Endodermal cell (in vitro differentiated cells): ENCODE measurements at regions not wholly inside any gene's neighbourhood (a gene's known extent, or its start where the extent isn't known, plus 50 kb on each side); places are given as distances from the start of the nearest gene placed in this dataset.

Source experiments
- DNase-seq: peaks from one replicate; pipeline ENCODE4 v3.0.0-alpha.2; 2017
- H3K27ac ChIP-seq: 2 replicates; pipeline ENCODE4 v1.5.1; 2013; ENCODE audit warnings: mild to moderate bottlenecking, low read depth, low read length, moderate library complexity
- H3K27me3 ChIP-seq: 2 replicates; pipeline ENCODE4 v1.6.1; 2013; ENCODE audit warnings: mild to moderate bottlenecking, low read length, moderate library complexity; ENCODE audit not compliant: insufficient read depth, control insufficient read depth, poor library complexity, severe bottlenecking
- H3K36me3 ChIP-seq: 2 replicates; pipeline ENCODE4 v1.7.0; 2013; ENCODE audit warnings: mild to moderate bottlenecking, low read length, moderate library complexity; ENCODE audit not compliant: control insufficient read depth, insufficient read depth
- H3K4me1 ChIP-seq: one replicate; pipeline ENCODE4 v1.7.0; 2013; ENCODE audit warnings: low read length; ENCODE audit not compliant: control insufficient read depth, insufficient read depth
- H3K4me3 ChIP-seq: 2 replicates; pipeline ENCODE4 v1.5.1; 2013; ENCODE audit warnings: mild to moderate bottlenecking, low read length, moderate library complexity
- H3K9ac ChIP-seq: 2 replicates; pipeline ENCODE4 v1.6.1; 2013; ENCODE audit warnings: mild to moderate bottlenecking, low read length, moderate library complexity; ENCODE audit not compliant: poor library complexity, severe bottlenecking; ENCODE audit errors: extremely low read depth
- H3K9me3 ChIP-seq: 2 replicates; pipeline ENCODE4 v1.6.1; 2013; ENCODE audit warnings: mild to moderate bottlenecking, low read length, moderate library complexity; ENCODE audit not compliant: control insufficient read depth
- H3K27ac Mint-ChIP-seq: 2 replicates; pipeline ENCODE4 v1.8.0; 2020; ENCODE audit warnings: mixed read lengths
- H3K27me3 Mint-ChIP-seq: 2 replicates; pipeline ENCODE4 v1.8.0; 2021; ENCODE audit warnings: mild to moderate bottlenecking, mixed read lengths; ENCODE audit not compliant: insufficient read depth
- H3K36me3 Mint-ChIP-seq: 2 replicates; pipeline ENCODE4 v1.8.0; 2020; ENCODE audit warnings: low read depth, mixed read lengths
- H3K4me1 Mint-ChIP-seq: 2 replicates; pipeline ENCODE4 v1.8.0; 2020; ENCODE audit warnings: mixed read lengths
- H3K4me3 Mint-ChIP-seq: 2 replicates; pipeline ENCODE4 v1.8.0; 2020; ENCODE audit warnings: mild to moderate bottlenecking, moderate library complexity, mixed read lengths
- H3K9me3 Mint-ChIP-seq: 2 replicates; pipeline ENCODE4 v1.8.0; 2020; ENCODE audit warnings: mild to moderate bottlenecking, mixed read lengths
- CTCF ChIP-seq: fragments of 200-600 bp; sonication (generic); conservative IDR thresholded peaks from 2 replicates; pipeline ENCODE4 v1.5.0; 2021; ENCODE audit warnings: antibody characterized with exemption, mild to moderate bottlenecking
- WGBS, 2 experiments: methylation state at CpG; one replicate each; pipeline versions ENCODE4 v1.1.5 to v1.1.7; 2013; ENCODE audit warnings: missing lambda C conversion rate in 2 of 2, mixed read lengths in 1 of 2; ENCODE audit not compliant: insufficient coverage in 1 of 2, insufficient read length in 1 of 2; 5-methylcytosine and 5-hydroxymethylcytosine counted together

DNA sequence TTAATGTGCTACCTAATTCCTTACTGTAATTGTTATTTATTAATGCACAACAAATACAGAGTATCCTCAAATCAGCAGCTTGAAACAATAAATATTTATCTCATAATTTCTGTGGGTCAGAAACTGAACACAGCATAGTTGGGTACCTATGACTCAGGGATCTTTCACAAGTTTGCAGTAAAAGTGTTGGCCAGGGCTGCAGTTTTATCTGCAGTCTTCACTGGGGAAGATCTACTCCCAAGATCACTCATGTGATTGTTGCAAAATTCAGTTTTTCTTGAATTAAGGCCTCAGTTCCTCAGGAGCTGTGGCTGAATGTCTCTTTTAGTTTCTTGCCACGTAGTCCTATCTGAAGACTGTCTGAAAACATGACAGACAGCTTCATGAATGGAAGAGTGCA is 237.8 kb downstream of the ZWINT start:
- Histone ChIP-seq H3K9ac (no peak overlapping the region), H3K9me3 (no peaks in the 10 kb centered on the region), H3K27me3 (no peaks in the 10 kb centered on the region), H3K27ac (no peak overlapping the region), H3K36me3 (no peaks in the 10 kb centered on the region), H3K4me1 (peaks cover 2% of the 10 kb centered on the region), H3K4me3 (no peak overlapping the region)
- Mint-ChIP-seq H3K4me1 (peaks cover 2% of the 10 kb centered on the region), H3K27ac (no peak overlapping the region), H3K4me3 (no peak overlapping the region), H3K9me3 (no peaks in the 10 kb centered on the region), H3K36me3 (no peaks in the 10 kb centered on the region), H3K27me3 (no peaks in the 10 kb centered on the region)
- DNase-seq, result no peak
- WGBS, 2 experiments, result 73% methylated on average over 1 of the region's 1 CpG; no CpG with 5 or more reads in 1 of the 2 experiments
- TF ChIP-seq CTCF, result no peak

GRCh38 chr10:56116684-56117083 is 244.4 kb downstream of the ZWINT start:
- Histone ChIP-seq H3K27me3 (no peaks in the 10 kb centered on the region), H3K9ac (no peak overlapping the region), H3K9me3 (no peaks in the 10 kb centered on the region), H3K27ac (no peak overlapping the region), H3K4me3 (no peak overlapping the region), H3K4me1 (peaks cover 2% of the 10 kb centered on the region), H3K36me3 (no peaks in the 10 kb centered on the region)
- Mint-ChIP-seq H3K9me3 (no peaks in the 10 kb centered on the region), H3K27ac (no peak overlapping the region), H3K36me3 (no peaks in the 10 kb centered on the region), H3K4me3 (no peak overlapping the region), H3K4me1 (peaks cover 6% of the 10 kb centered on the region), H3K27me3 (no peaks in the 10 kb centered on the region)
- DNase-seq, result no peak
- TF ChIP-seq CTCF, result peak; percentile 73
- WGBS, 2 experiments, result 28% methylated on average over 1 of the region's 1 CpG; no CpG with 5 or more reads in 1 of the 2 experiments

GRCh38 chr10:56109454-56109853 is 251.6 kb downstream of the ZWINT start:
- H3K4me1 ChIP-seq, result no peaks in the 10 kb centered on the region
- TF ChIP-seq CTCF, result no peak
- Mint-ChIP-seq H3K4me3 (no peak overlapping the region), H3K9me3 (no peaks in the 10 kb centered on the region), H3K27ac (no peak overlapping the region), H3K36me3 (no peaks in the 10 kb centered on the region), H3K27me3 (no peaks in the 10 kb centered on the region), H3K4me1 (no peaks in the 10 kb centered on the region)
- no peaks in the 10 kb centered on the region for H3K36me3 ChIP-seq
- no peak overlapping the region for H3K4me3 ChIP-seq
- no peaks in the 10 kb centered on the region for H3K27me3 ChIP-seq
- no peak overlapping the region for H3K9ac ChIP-seq
- WGBS, 2 experiments, result 94 to 100% methylated on average over 9 to 13 of the region's 13 CpGs
- no peaks in the 10 kb centered on the region for H3K9me3 ChIP-seq
- H3K27ac ChIP-seq, result no peak overlapping the region
- DNase-seq, result no peak
